ENCODE measurements at regions not wholly inside any gene's neighbourhood (a gene's known extent, or its start where the extent isn't known, plus 50 kb on each side); places are given as distances from the start of the nearest gene placed in this dataset.

- no peak overlapping the region for H3K4me3 ChIP-seq (ENCODE audit: low read length)
- TF ChIP-seq CTCF (IDR thresholded peaks at IDR 0.05; ENCODE audit: insufficient read depth, low read depth, low read length, missing control alignments), result no peak
- no peak for DNase-seq (ENCODE audit: low read depth)
These were observed 515.5 kb upstream of the SEMA3D start for GRCh38 chr7:85702348-85702747.

- no peak for TF ChIP-seq CTCF (IDR thresholded peaks at IDR 0.05; ENCODE audit: insufficient read depth, low read depth, low read length, missing control alignments)
- no peak for DNase-seq (ENCODE audit: low read depth)
- no peak overlapping the region for H3K4me3 ChIP-seq (ENCODE audit: low read length)
These were observed 512.6 kb upstream of the SEMA3D start for GRCh38 chr7:85699482-85699881.

- peak; percentile 95 for DNase-seq (ENCODE audit: low read depth)
- no peak overlapping the region for H3K4me3 ChIP-seq (ENCODE audit: low read length)
- no peak for TF ChIP-seq CTCF (IDR thresholded peaks at IDR 0.05; ENCODE audit: insufficient read depth, low read depth, low read length, missing control alignments)
These were observed 508.7 kb upstream of the SEMA3D start for GRCh38 chr7:85695533-85695932.

- H3K4me3 ChIP-seq (ENCODE audit: low read length), result no peak overlapping the region
- DNase-seq (ENCODE audit: low read depth), result no peak
- TF ChIP-seq CTCF (IDR thresholded peaks at IDR 0.05; ENCODE audit: insufficient read depth, low read depth, low read length, missing control alignments), result no peak
These were observed 508.2 kb upstream of the SEMA3D start for GRCh38 chr7:85695041-85695440.

GRCh38 chr7:85693326-85693725 is 506.5 kb upstream of the SEMA3D start:
- H3K4me3 ChIP-seq (ENCODE audit: low read length), result no peak overlapping the region
- DNase-seq (ENCODE audit: low read depth), result peak; percentile 46
- TF ChIP-seq CTCF (IDR thresholded peaks at IDR 0.05; ENCODE audit: insufficient read depth, low read depth, low read length, missing control alignments), result no peak

DNA sequence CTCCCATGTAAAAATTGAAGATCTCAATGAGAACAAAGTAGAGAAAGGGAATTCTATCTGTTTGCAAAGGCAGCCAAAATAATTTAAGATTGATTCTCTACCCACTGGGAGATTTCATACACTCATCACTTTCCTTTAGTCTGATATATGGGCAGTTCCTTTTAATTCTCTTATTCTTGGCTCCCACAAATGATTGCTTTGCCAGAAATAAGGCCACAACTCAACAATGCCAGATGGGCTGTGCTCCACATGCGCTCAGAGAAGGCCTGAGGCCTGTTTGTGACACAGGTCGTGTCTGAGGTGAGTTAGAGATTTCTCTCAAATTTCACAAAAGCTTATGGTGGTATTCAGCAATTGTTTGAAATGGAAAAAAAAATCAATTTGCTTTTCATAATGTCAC is 501.9 kb upstream of the SEMA3D start:
- DNase-seq (ENCODE audit: low read depth), result no peak
- TF ChIP-seq CTCF (IDR thresholded peaks at IDR 0.05; ENCODE audit: insufficient read depth, low read depth, low read length, missing control alignments), result no peak
- no peak overlapping the region for H3K4me3 ChIP-seq (ENCODE audit: low read length)

GRCh38 chr7:85686401-85687181 is 499.7 kb upstream of the SEMA3D start:
- no peak for DNase-seq (ENCODE audit: low read depth)
- no peak for TF ChIP-seq CTCF (IDR thresholded peaks at IDR 0.05; ENCODE audit: insufficient read depth, low read depth, low read length, missing control alignments)
- H3K4me3 ChIP-seq (ENCODE audit: low read length), result no peak overlapping the region

Measured in epithelial cell of esophagus (primary cell).